ENCODE measurements at regions not wholly inside any gene's neighbourhood (a gene's known extent, or its start where the extent isn't known, plus 50 kb on each side); places are given as distances from the start of the nearest gene placed in this dataset.
A peak's percentile ranks its signal among the peaks of the same experiment; 100 is the strongest.

- in situ Hi-C loops (cut with HindIII; ENCODE audit: low sequenced_read_pairs), result no loop called here
- no peak for TF ChIP-seq CTCF (IDR thresholded peaks at IDR 0.05; ENCODE audit: low read depth, low read length)
- H3K4me3 ChIP-seq (ENCODE audit: low read depth, low read length), result no peak overlapping the region
- DNase-seq (ENCODE audit: low read depth, low spot score), result peak; percentile 6
These were observed 1500.4 kb upstream of the MIR17HG start for GRCh38 chr13:89846926-89847585.

- no peak overlapping the region for H3K4me3 ChIP-seq (ENCODE audit: low read depth, low read length)
- in situ Hi-C loops (cut with HindIII; ENCODE audit: low sequenced_read_pairs), result no loop called here
- no peak for DNase-seq (ENCODE audit: low read depth, low spot score)
- no peak for TF ChIP-seq CTCF (IDR thresholded peaks at IDR 0.05; ENCODE audit: low read depth, low read length)
These were observed 1494.9 kb upstream of the MIR17HG start for GRCh38 chr13:89852570-89852969.

GRCh38 chr13:89856512-89856911 is 1491.0 kb upstream of the MIR17HG start:
- H3K4me3 ChIP-seq (ENCODE audit: low read depth, low read length), result no peak overlapping the region
- no peak for TF ChIP-seq CTCF (IDR thresholded peaks at IDR 0.05; ENCODE audit: low read depth, low read length)
- DNase-seq (ENCODE audit: low read depth, low spot score), result no peak
- in situ Hi-C loops (cut with HindIII; ENCODE audit: low sequenced_read_pairs), result no loop called here

GRCh38 chr13:89857502-89857901 is 1490.0 kb upstream of the MIR17HG start:
- DNase-seq (ENCODE audit: low read depth, low spot score), result no peak
- TF ChIP-seq CTCF (IDR thresholded peaks at IDR 0.05; ENCODE audit: low read depth, low read length), result no peak
- no peak overlapping the region for H3K4me3 ChIP-seq (ENCODE audit: low read depth, low read length)
- in situ Hi-C loops (cut with HindIII; ENCODE audit: low sequenced_read_pairs), result no loop called here

- no peak for TF ChIP-seq CTCF (IDR thresholded peaks at IDR 0.05; ENCODE audit: low read depth, low read length)
- no peak overlapping the region for H3K4me3 ChIP-seq (ENCODE audit: low read depth, low read length)
- no peak for DNase-seq (ENCODE audit: low read depth, low spot score)
- in situ Hi-C loops (cut with HindIII; ENCODE audit: low sequenced_read_pairs), result no loop called here
These were observed 1485.3 kb upstream of the MIR17HG start for GRCh38 chr13:89862011-89862690.

GRCh38 chr13:89862691-89863036 is 1484.8 kb upstream of the MIR17HG start:
- peak; percentile 2 for DNase-seq (ENCODE audit: low read depth, low spot score)
- in situ Hi-C loops (cut with HindIII; ENCODE audit: low sequenced_read_pairs), result no loop called here

More at GRCh38 chr13:89862691-89863036, 1484.8 kb upstream of the MIR17HG start:
- no peak overlapping the region for H3K4me3 ChIP-seq (ENCODE audit: low read depth, low read length)
- no peak for TF ChIP-seq CTCF (IDR thresholded peaks at IDR 0.05; ENCODE audit: low read depth, low read length)

Measured in astrocyte of the spinal cord (primary cell).